H1 (cell line): ENCODE measurements at regions not wholly inside any gene's neighbourhood (a gene's known extent, or its start where the extent isn't known, plus 50 kb on each side); places are given as distances from the start of the nearest gene placed in this dataset.

Experiments
- CTCF ChIA-PET: fragments of 300-600 bp; sonication (Branson Sonifier 250); formaldehyde crosslinking; loops from one replicate; lab custom pipeline; 2021; ENCODE audit not compliant: partially characterized antibody; lab: Charles Lee
- POLR2A ChIA-PET: fragments of 300-600 bp; sonication (Branson Sonifier 250); formaldehyde crosslinking; loops from one replicate; lab custom pipeline; 2021; ENCODE audit warnings: inconsistent platforms; ENCODE audit not compliant: partially characterized antibody; lab: Charles Lee
- DNase-seq, 2 experiments: peaks; one replicate each; pipeline versions ENCODE4 v3.0.0 to v3.0.0-alpha.2; 2010 to 2022; ENCODE audit warnings: low spot score in 2 of 2, low read depth in 1 of 2, mixed read lengths in 1 of 2
- FAIRE-seq: peaks from 2 replicates; lab custom pipeline; 2011; peaks lifted over from hg19 to GRCh38; lab: Jason Lieb, UNC
- H2AFZ ChIP-seq: 2 replicates; pipeline ENCODE4 v1.8.1; 2012; ENCODE audit warnings: low read length, inconsistent platforms
- H2AK5ac ChIP-seq: 2 replicates; pipeline ENCODE4 v1.6.1; 2013; ENCODE audit warnings: low read depth, low read length
- H2BK120ac ChIP-seq: replicated peaks from 2 replicates; pipeline ENCODE3; 2013; ENCODE audit warnings: low read depth, low read length, inconsistent platforms
- H2BK12ac ChIP-seq: 2 replicates; pipeline ENCODE4 v1.6.1; 2013; ENCODE audit warnings: low read depth, low read length
- H2BK15ac ChIP-seq: 2 replicates; pipeline ENCODE4 v1.6.1; 2013; ENCODE audit warnings: low read length
- H2BK20ac ChIP-seq: 2 replicates; pipeline ENCODE4 v1.6.1; 2013; ENCODE audit warnings: low read length
- H2BK5ac ChIP-seq: 2 replicates; pipeline ENCODE4 v1.6.1; 2013; ENCODE audit warnings: low read depth, low read length
- H3K14ac ChIP-seq: 2 replicates; pipeline ENCODE4 v1.6.1; 2013; ENCODE audit warnings: inconsistent platforms; ENCODE audit not compliant: insufficient read length
- H3K18ac ChIP-seq: 2 replicates; pipeline ENCODE4 v1.6.1; 2013; ENCODE audit warnings: low read length; ENCODE audit errors: extremely low read depth
- H3K23ac ChIP-seq: 2 replicates; pipeline ENCODE4 v1.6.1; 2013; ENCODE audit warnings: inconsistent platforms; ENCODE audit not compliant: insufficient read length
- H3K23me2 ChIP-seq: 2 replicates; pipeline ENCODE4 v1.6.1; 2013; ENCODE audit warnings: low read depth, low read length
- H3K27ac ChIP-seq: 2 replicates; pipeline ENCODE4 v1.6.1; 2011; ENCODE audit warnings: low read depth, low read length, inconsistent platforms
- H3K27me3 ChIP-seq, 4 experiments: replicated peaks in 1 of 4; 1 replicate in 1 of 4; 2 replicates in 3 of 4; pipeline versions ENCODE4 v1.6.1 to v1.8.1; 2011 to 2013; ENCODE audit warnings: low read length in 3 of 4, mild to moderate bottlenecking in 3 of 4, inconsistent platforms in 2 of 4, mixed read lengths in 2 of 4, moderate library complexity in 1 of 4; ENCODE audit not compliant: control insufficient read depth in 3 of 4, insufficient read depth in 3 of 4; ENCODE audit errors: extremely low read depth in 1 of 4
- H3K36me3 ChIP-seq, 4 experiments: 2 replicates each; pipeline versions ENCODE4 v1.6.1 to v1.8.1; 2011 to 2013; ENCODE audit warnings: mild to moderate bottlenecking in 4 of 4, low read length in 3 of 4, moderate library complexity in 2 of 4, control low read depth in 1 of 4, inconsistent platforms in 1 of 4; ENCODE audit not compliant: insufficient read depth in 4 of 4, control insufficient read depth in 2 of 4
- H3K4ac ChIP-seq: replicated peaks from 2 replicates; pipeline ENCODE3; 2013; ENCODE audit warnings: low read length, low read depth, mixed read lengths, inconsistent platforms; ENCODE audit not compliant: insufficient read length
- H3K4me1 ChIP-seq, 4 experiments: replicated peaks in 1 of 4; 1 replicate in 1 of 4; 2 replicates in 3 of 4; pipeline versions ENCODE4 v1.6.1 to v1.8.1; 2011 to 2013; ENCODE audit warnings: low read length in 3 of 4, inconsistent platforms in 2 of 4, mixed read lengths in 1 of 4; ENCODE audit not compliant: insufficient read depth in 4 of 4, control insufficient read depth in 3 of 4
- H3K4me2 ChIP-seq, 2 experiments: 2 replicates each; pipeline versions ENCODE4 v1.6.1 to v1.8.1; 2011 to 2013; ENCODE audit warnings: low read depth in 2 of 2, low read length in 2 of 2, control low read depth in 1 of 2, inconsistent platforms in 1 of 2, mild to moderate bottlenecking in 1 of 2; ENCODE audit not compliant: insufficient read depth in 1 of 2
- H3K4me3 ChIP-seq, 4 experiments: fragments of 200-600, 300-600 bp in 1 of 4; sonication (generic), shearing (Covaris generic), sonication (Bioruptor Twin) in 1 of 4; 2 replicates each; pipeline versions ENCODE4 v1.5.1 to v1.8.1; 2011 to 2016; ENCODE audit warnings: low read length in 4 of 4, low read depth in 3 of 4, control low read depth in 2 of 4, inconsistent platforms in 2 of 4, mild to moderate bottlenecking in 2 of 4, mixed read lengths in 1 of 4, moderate library complexity in 1 of 4; ENCODE audit not compliant: insufficient read depth in 2 of 4; ENCODE audit errors: extremely low read depth in 1 of 4
- H3K56ac ChIP-seq: replicated peaks from 2 replicates; pipeline ENCODE3; 2013; ENCODE audit warnings: low read depth, mild to moderate bottlenecking, mixed read lengths, low read length, inconsistent platforms; ENCODE audit not compliant: insufficient read length
- H3K79me1 ChIP-seq: 2 replicates; pipeline ENCODE4 v1.6.1; 2013; ENCODE audit warnings: low read depth, low read length, control low read depth
- H3K79me2 ChIP-seq, 2 experiments: 2 replicates each; pipeline versions ENCODE4 v1.6.1 to v1.8.1; 2012 to 2013; ENCODE audit warnings: low read length in 2 of 2, mild to moderate bottlenecking in 2 of 2, inconsistent platforms in 1 of 2; ENCODE audit not compliant: insufficient read depth in 2 of 2, control insufficient read depth in 1 of 2
- H3K9ac ChIP-seq, 4 experiments: replicated peaks in 1 of 4; 1 replicate in 1 of 4; 2 replicates in 3 of 4; pipeline versions ENCODE4 v1.6.1 to v1.8.1; 2011 to 2013; ENCODE audit warnings: low read depth in 3 of 4, low read length in 3 of 4, control low read depth in 2 of 4, mild to moderate bottlenecking in 2 of 4, moderate library complexity in 2 of 4, inconsistent platforms in 1 of 4; ENCODE audit errors: extremely low read depth in 1 of 4
- H3K9me3 ChIP-seq, 2 experiments: 2 replicates each; pipeline versions ENCODE4 v1.6.1 to v1.8.1; 2012 to 2013; ENCODE audit warnings: mild to moderate bottlenecking in 2 of 2, moderate library complexity in 2 of 2, control low read depth in 1 of 2, inconsistent platforms in 1 of 2, low read depth in 1 of 2, low read length in 1 of 2, mixed read lengths in 1 of 2; ENCODE audit not compliant: insufficient read depth in 2 of 2
- H4K20me1 ChIP-seq, 2 experiments: replicated peaks in 1 of 2; 2 replicates each; pipeline versions ENCODE3 to v1.8.1; 2011 to 2013; ENCODE audit warnings: inconsistent platforms in 2 of 2, low read length in 2 of 2, mild to moderate bottlenecking in 1 of 2; ENCODE audit not compliant: insufficient read depth in 2 of 2, control insufficient read depth in 1 of 2
- H4K5ac ChIP-seq: 2 replicates; pipeline ENCODE4 v1.6.1; 2013; ENCODE audit warnings: low read length, low read depth, mixed read lengths, inconsistent platforms; ENCODE audit not compliant: insufficient read length
- H4K8ac ChIP-seq: 2 replicates; pipeline ENCODE4 v1.8.0; 2013; ENCODE audit warnings: mild to moderate bottlenecking, moderate library complexity, low read length, inconsistent platforms; ENCODE audit not compliant: insufficient read depth; ENCODE audit errors: extremely low read depth
- H4K91ac ChIP-seq: replicated peaks from 2 replicates; pipeline ENCODE3; 2013; ENCODE audit warnings: low read length, mixed read lengths, inconsistent platforms; ENCODE audit not compliant: insufficient read length
- BACH1 ChIP-seq: IDR thresholded peaks from 2 replicates; pipeline ENCODE4 v1.6.1; 2012; ENCODE audit warnings: low read length, improper control_type of control experiment
- BRCA1 ChIP-seq: IDR thresholded peaks from 2 replicates; pipeline ENCODE4 v1.6.1; 2012; ENCODE audit warnings: low read depth, low read length, improper control_type of control experiment
- CHD2 ChIP-seq: IDR thresholded peaks from 2 replicates; pipeline ENCODE4 v1.6.1; 2012; ENCODE audit warnings: low read length, improper control_type of control experiment
- EP300 ChIP-seq, 2 experiments: IDR thresholded peaks; 1 replicate in 1 of 2; 2 replicates in 1 of 2; pipeline ENCODE4 v1.6.1; 2011 to 2012; ENCODE audit warnings: low read depth in 2 of 2, low read length in 2 of 2, mild to moderate bottlenecking in 2 of 2, borderline replicate concordance in 1 of 2, inconsistent platforms in 1 of 2, moderate library complexity in 1 of 2
- FOSL1 ChIP-seq: IDR thresholded peaks from 2 replicates; pipeline ENCODE4 v1.6.1; 2011; ENCODE audit warnings: mild to moderate bottlenecking, low read depth, low read length, moderate library complexity; ENCODE audit not compliant: insufficient read depth
- HDAC2 ChIP-seq, 2 experiments: fragments of 300-600 bp in 1 of 2; sonication (generic) in 1 of 2; IDR thresholded peaks; 2 replicates each; pipeline ENCODE4 v1.6.1; 2011 to 2012; ENCODE audit warnings: low read depth in 2 of 2, low read length in 2 of 2, mild to moderate bottlenecking in 2 of 2, moderate library complexity in 2 of 2, borderline replicate concordance in 1 of 2, inconsistent platforms in 1 of 2
- PHF8 ChIP-seq: fragments of 200-600 bp; sonication (generic); conservative IDR thresholded peaks from 2 replicates; pipeline ENCODE4 v1.7.1; 2012; ENCODE audit warnings: low read depth, mild to moderate bottlenecking, inconsistent platforms, low read length, moderate library complexity
- RAD21 ChIP-seq, 2 experiments: IDR thresholded peaks in 1 of 2; conservative IDR thresholded peaks in 1 of 2; 2 replicates each; pipeline ENCODE4 v1.6.1; 2011; ENCODE audit warnings: low read depth in 2 of 2, low read length in 2 of 2, improper control_type of control experiment in 1 of 2, inconsistent platforms in 1 of 2, mild to moderate bottlenecking in 1 of 2, moderate library complexity in 1 of 2
- WGBS, 2 experiments: shearing (Covaris generic) in 1 of 2; methylation state at CpG; one replicate each; pipeline versions ENCODE4 v1.1.6 to v1.1.7; 2013 to 2015; ENCODE audit warnings: low lambda C conversion rate in 2 of 2, mixed read lengths in 2 of 2, inconsistent platforms in 1 of 2, low coverage in 1 of 2, missing lambda C conversion rate in 1 of 2; ENCODE audit not compliant: insufficient replicate concordance in 2 of 2, insufficient coverage in 1 of 2, insufficient read length in 1 of 2; ENCODE audit errors: extremely low coverage in 1 of 2, missing lambda C conversion rate in 1 of 2; 5-methylcytosine and 5-hydroxymethylcytosine counted together

GRCh38 chr18:75700561-75700960 lies 273.1 kb upstream of the SMIM21 start:
- Histone ChIP-seq H2AK5ac (no peak overlapping the region), H4K8ac (no peak overlapping the region), H4K20me1 (no peaks in the 10 kb centered on the region), H3K4ac (no peak overlapping the region), H2AFZ (no peak overlapping the region), H3K23me2 (no peaks in the 10 kb centered on the region), H2BK5ac (no peak overlapping the region), H3K79me2 (no peaks in the 10 kb centered on the region), H2BK120ac (no peak overlapping the region), H2BK20ac (no peak overlapping the region), H3K4me3 (no peak overlapping the region), H3K9ac (no peak overlapping the region), H3K23ac (no peak overlapping the region), H3K18ac (no peak overlapping the region), H3K14ac (no peak overlapping the region), H4K5ac (no peak overlapping the region), H3K79me1 (no peaks in the 10 kb centered on the region), H2BK12ac (no peak overlapping the region), H3K27me3 (no peaks in the 10 kb centered on the region), H3K4me2 (no peak overlapping the region), H3K27ac (no peak overlapping the region), H3K4me1 (no peaks in the 10 kb centered on the region), H4K91ac (no peak overlapping the region), H3K36me3 (no peaks in the 10 kb centered on the region), H3K9me3 (peaks cover 19 to 22% of the 10 kb centered on the region in 2 experiments), H3K56ac (no peak overlapping the region), H2BK15ac (no peak overlapping the region)
- POLR2A ChIA-PET: interaction anchor here (0.6 kb wide), 1 partner anchor 776 kb away, joined by 3 read pairs; no protein-coding TSS in a partner anchor
- WGBS, 2 experiments: 92 to 100% methylated on average over 1 to 4 of the region's 4 CpGs
- DNase-seq: no peak
- no peak for TF ChIP-seq FOSL1
- TF ChIP-seq RAD21 (IDR thresholded peaks at IDR 0.05 in 1 of 2, conservative IDR thresholded peaks at IDR 0.05 in 1 of 2; ENCODE audit: low read depth in 2 of 2, low read length in 2 of 2): no peak
- no peak for TF ChIP-seq EP300 (IDR thresholded peaks at IDR 0.05; ENCODE audit: borderline replicate concordance in 1 of 2, low read depth in 2 of 2, low read length in 2 of 2)
- TF ChIP-seq BACH1: no peak
- no peak for TF ChIP-seq BRCA1
- no peak for TF ChIP-seq CHD2
- no peak for TF ChIP-seq HDAC2 (IDR thresholded peaks at IDR 0.05; ENCODE audit: borderline replicate concordance in 1 of 2, low read depth in 2 of 2, low read length in 2 of 2)
- no peak for TF ChIP-seq PHF8
- CTCF ChIA-PET: interaction anchor here (1.7 kb wide), 1 partner anchor 9 kb away, joined by 8 read pairs; no protein-coding TSS in a partner anchor
- no peak for FAIRE-seq
